Stimulated activated memory B cell treated with anti-CD40 and anti-IgM and Interleukin-4, amounts not matched to agents 10 μg/mL and 1 μg/mL and 100 μg/mL, for 72 hours (primary cell): ENCODE measurements at regions not wholly inside any gene's neighbourhood (a gene's known extent, or its start where the extent isn't known, plus 50 kb on each side); places are given as distances from the start of the nearest gene placed in this dataset.

ENCODE experiments used
- ATAC-seq: fragments of 150-1000 bp; cut with Tn5 transposase; 2 replicates; pipeline ENCODE4 v1.10.0; 2021
- H3K27ac Mint-ChIP-seq: one replicate; pipeline ENCODE4 v1.8.0; 2022; ENCODE audit warnings: mild to moderate bottlenecking, mixed read lengths
- H3K27me3 Mint-ChIP-seq: one replicate; pipeline ENCODE4 v1.8.0; 2022; ENCODE audit warnings: mixed read lengths
- H3K36me3 Mint-ChIP-seq: one replicate; pipeline ENCODE4 v1.8.0; 2022; ENCODE audit warnings: mixed read lengths
- H3K4me1 Mint-ChIP-seq: one replicate; pipeline ENCODE4 v1.8.0; 2022; ENCODE audit warnings: mixed read lengths
- H3K4me3 Mint-ChIP-seq: one replicate; pipeline ENCODE4 v1.8.0; 2022; ENCODE audit warnings: mild to moderate bottlenecking, moderate library complexity, mixed read lengths
- H3K9me3 Mint-ChIP-seq: one replicate; pipeline ENCODE4 v1.8.0; 2022; ENCODE audit warnings: mixed read lengths

DNA sequence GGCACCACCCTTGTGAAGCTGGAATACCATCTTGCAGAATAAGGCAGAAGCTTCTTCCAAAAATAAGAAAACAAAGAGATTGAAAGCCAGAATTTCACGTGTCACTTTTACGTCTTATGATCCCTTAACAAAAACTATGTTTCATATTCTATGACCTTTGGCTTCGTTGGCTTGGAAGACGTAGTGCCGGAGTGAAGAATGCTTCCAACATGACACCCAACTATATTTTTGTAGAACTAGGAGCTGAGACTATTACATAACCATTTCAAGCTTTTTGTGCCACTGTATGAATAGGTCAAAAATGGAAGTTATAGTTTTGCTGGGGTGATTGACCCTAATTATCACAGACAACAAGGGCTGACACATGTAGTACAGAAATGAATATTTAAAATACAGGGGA, 996.2 kb downstream of the ADGRL3 start:
- no peaks in the 10 kb centered on the region for H3K4me1 Mint-ChIP-seq
- no peak for ATAC-seq

DNA sequence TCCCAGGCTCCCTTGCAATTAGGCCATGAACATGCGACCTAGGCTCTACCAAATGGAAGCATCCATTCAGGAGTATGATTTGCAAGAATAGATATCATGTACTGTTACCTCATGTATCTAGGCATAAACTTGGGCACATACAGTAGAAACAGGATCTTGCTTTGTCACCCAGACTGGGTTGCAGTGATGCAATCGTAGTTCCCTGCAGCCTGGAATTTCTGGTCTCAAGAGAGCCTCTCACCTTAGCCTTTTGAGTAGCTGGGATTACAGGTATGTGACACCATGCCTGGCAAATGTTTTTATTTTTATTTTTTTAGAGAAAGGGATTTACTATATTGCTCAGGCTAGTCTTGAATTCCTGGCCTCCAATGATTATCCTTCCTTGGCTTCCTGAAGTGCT, 994.2 kb downstream of the ADGRL3 start:
- no peak for ATAC-seq
- no peak overlapping the region for H3K4me3 Mint-ChIP-seq
- no peaks in the 10 kb centered on the region for H3K27me3 Mint-ChIP-seq
- H3K27ac Mint-ChIP-seq: no peak overlapping the region
- H3K4me1 Mint-ChIP-seq: no peaks in the 10 kb centered on the region
- no peaks in the 10 kb centered on the region for H3K9me3 Mint-ChIP-seq
- no peaks in the 10 kb centered on the region for H3K36me3 Mint-ChIP-seq

More for the DNA sequence above, 996.2 kb downstream of the ADGRL3 start:
- Mint-ChIP-seq H3K27ac (no peak overlapping the region), H3K27me3 (no peaks in the 10 kb centered on the region), H3K9me3 (no peaks in the 10 kb centered on the region), H3K36me3 (no peaks in the 10 kb centered on the region), H3K4me3 (no peak overlapping the region)

DNA sequence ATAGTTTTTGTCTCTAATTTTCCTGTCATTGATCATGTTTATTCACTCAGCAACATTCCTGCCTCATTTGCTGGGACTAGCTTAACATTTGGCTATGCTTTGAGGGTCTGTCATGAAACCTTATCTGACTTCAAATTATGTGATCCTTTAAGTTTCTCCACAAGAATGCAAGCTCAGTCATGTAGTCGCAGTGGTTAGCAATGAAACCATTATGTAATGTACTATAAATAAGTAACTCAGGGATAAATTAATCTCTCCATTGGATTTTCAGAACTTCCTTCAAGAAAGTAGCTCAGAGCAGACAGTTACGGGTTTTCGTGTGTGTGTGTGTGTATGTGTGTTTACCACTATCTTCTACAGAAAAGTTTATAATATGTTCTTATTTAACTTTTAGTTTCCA, 993.6 kb downstream of the ADGRL3 start:
- Mint-ChIP-seq H3K4me3 (no peak overlapping the region), H3K36me3 (no peaks in the 10 kb centered on the region), H3K4me1 (no peaks in the 10 kb centered on the region)

DNA sequence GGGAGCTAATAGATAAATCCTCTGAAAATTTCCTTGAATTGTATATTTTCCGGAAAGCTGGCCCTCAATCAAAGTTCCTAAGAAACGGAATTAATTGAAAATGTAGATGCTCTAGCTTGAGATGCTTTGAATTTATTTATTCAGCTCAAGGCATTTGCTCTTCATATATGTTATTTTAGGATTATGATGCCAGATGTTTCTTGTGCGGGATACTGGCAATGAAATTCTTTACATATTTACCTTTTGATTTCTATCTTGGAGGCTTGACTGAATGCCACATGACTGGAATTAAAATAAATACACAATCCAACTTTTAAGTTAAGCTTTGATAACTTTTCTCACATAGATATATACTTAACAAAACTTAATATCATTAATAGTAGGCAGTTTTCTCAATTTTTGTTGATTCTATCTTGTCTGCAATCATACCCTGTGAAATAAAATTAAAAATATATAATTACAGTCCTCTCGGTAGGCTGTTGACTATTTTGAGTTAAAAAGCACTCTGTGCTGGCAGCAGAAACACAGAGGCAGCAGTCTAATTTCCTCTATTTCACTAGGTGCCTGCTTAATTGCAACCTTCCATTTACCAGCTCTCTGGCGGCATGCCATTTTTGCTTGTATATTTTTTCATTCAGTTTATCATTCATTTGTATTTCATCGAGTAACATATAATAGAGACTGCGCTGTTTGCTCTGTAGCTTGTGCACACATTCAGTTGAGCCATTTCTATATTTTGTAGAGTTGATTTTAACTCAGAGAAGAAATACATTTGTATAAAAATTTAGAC, 991.5 kb downstream of the ADGRL3 start:
- Mint-ChIP-seq H3K9me3 (peaks cover 3% of the 10 kb centered on the region), H3K27ac (no peak overlapping the region), H3K4me3 (no peak overlapping the region), H3K27me3 (no peaks in the 10 kb centered on the region), H3K36me3 (no peaks in the 10 kb centered on the region), H3K4me1 (no peaks in the 10 kb centered on the region)
- ATAC-seq: no peak

More for the DNA sequence above, 993.6 kb downstream of the ADGRL3 start:
- Mint-ChIP-seq H3K9me3 (no peaks in the 10 kb centered on the region), H3K27ac (no peak overlapping the region), H3K27me3 (no peaks in the 10 kb centered on the region)
- no peak for ATAC-seq

DNA sequence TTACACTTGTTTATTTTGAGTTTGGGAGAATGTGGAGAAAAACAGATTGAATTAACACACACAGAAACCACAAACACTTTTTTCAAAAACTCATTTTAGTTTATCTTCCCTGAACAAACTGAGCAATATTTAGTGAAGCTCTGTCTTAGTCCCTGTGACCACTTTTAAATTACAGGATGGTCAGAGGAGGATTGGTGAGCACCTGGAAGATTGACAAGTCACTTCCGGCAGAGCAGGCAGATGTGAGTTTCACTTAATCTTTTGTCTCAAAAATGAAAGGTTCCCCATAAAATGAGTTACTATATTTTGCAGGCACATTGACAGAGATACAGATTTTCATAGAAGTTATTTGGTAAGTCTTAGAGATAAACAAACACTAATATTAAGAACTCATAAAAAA, 970.1 kb downstream of the ADGRL3 start:
- Mint-ChIP-seq H3K27ac (no peak overlapping the region), H3K27me3 (no peaks in the 10 kb centered on the region), H3K4me3 (no peak overlapping the region), H3K4me1 (no peaks in the 10 kb centered on the region), H3K36me3 (no peaks in the 10 kb centered on the region), H3K9me3 (peaks cover 2% of the 10 kb centered on the region)
- no peak for ATAC-seq

DNA sequence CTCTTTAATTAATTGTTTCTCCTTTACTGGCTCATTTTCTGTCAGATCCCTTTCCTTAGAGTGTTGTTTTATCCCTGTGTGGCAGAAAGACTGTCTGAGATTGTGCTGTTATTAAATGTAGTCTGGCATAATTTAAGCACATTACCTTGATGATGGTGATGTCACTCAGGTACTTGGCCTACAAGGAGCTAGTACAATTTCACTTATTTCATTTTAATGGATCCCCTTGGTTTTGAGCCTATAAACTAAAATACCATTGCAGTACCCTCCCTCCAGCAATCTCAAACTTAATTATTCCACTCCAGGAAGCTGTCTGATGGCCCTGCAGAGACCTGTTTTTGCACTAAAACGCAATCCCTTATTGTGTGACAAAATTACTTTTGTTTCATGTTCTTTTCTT, 968.6 kb downstream of the ADGRL3 start:
- no peaks in the 10 kb centered on the region for H3K27me3 Mint-ChIP-seq
- H3K4me1 Mint-ChIP-seq: no peaks in the 10 kb centered on the region
- no peak overlapping the region for H3K27ac Mint-ChIP-seq
- no peak for ATAC-seq
- no peaks in the 10 kb centered on the region for H3K36me3 Mint-ChIP-seq
- H3K4me3 Mint-ChIP-seq: no peak overlapping the region
- peaks cover 2% of the 10 kb centered on the region for H3K9me3 Mint-ChIP-seq

DNA sequence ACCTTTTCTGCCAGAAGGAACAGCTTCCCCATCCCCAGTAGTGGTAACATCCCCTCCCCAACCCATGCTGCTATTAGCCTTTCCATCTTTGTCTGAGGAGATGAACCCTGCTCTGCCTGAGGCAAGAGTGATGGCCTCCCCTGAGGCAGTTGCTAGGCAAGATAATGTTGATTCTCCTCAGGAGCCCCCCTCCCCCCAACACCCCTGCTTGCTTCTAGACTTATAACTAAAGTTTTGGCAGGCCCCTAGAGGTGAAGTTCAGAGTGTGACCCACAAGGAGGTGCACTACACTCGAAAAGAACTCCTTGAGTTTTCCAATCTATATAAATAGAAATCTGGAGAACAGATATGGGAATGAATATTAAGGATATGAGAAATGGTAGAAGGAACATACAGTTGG, 962.5 kb downstream of the ADGRL3 start:
- Mint-ChIP-seq H3K4me3 (no peak overlapping the region), H3K4me1 (no peaks in the 10 kb centered on the region), H3K27me3 (no peaks in the 10 kb centered on the region), H3K36me3 (no peaks in the 10 kb centered on the region), H3K27ac (no peak overlapping the region), H3K9me3 (peaks cover 4% of the 10 kb centered on the region)
- ATAC-seq: no peak

DNA sequence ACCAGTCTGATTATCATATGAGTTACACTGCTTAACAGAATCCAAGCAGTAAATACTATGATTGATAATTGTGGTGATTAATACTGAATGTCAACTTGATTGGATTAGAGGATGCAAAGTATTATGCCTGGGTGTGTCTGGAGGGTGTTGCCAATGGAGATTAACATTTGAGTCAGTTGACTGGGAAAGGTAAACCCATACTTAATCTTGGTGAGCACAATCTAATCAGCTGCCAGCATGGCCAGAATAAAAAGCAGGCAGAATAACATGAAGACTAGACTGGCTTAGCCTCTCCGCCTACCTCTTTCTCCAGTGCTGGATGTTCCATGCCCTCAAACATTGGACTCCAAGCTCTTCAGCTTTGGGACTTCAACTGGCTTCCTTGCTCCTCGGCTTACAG, 961.3 kb downstream of the ADGRL3 start:
- Mint-ChIP-seq H3K4me1 (no peaks in the 10 kb centered on the region), H3K36me3 (no peaks in the 10 kb centered on the region), H3K27ac (no peak overlapping the region), H3K9me3 (peaks cover 4% of the 10 kb centered on the region), H3K4me3 (no peak overlapping the region), H3K27me3 (no peaks in the 10 kb centered on the region)
- no peak for ATAC-seq

DNA sequence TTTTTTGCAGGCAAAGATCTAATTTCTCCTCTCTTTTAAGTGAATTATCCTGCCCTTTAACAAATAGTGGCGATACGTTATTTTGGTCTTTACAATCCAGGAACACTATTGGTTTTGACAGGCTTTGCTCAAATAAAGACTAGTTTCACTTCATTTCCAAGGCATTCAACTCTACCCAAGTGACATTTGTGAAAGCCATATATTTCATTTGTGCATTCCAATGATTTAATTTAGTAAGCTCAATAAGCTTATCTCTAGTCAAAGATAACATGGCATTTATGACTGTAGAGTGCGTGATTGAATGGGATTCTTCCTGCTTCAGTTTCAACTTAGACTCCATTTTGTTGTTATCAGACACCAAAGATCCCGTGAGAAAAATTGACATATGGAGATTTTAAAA, 959.8 kb downstream of the ADGRL3 start:
- H3K4me3 Mint-ChIP-seq: no peak overlapping the region
- H3K9me3 Mint-ChIP-seq: peaks cover 4% of the 10 kb centered on the region
- H3K4me1 Mint-ChIP-seq: no peaks in the 10 kb centered on the region
- ATAC-seq: no peak
- no peaks in the 10 kb centered on the region for H3K27me3 Mint-ChIP-seq
- H3K27ac Mint-ChIP-seq: no peak overlapping the region
- no peaks in the 10 kb centered on the region for H3K36me3 Mint-ChIP-seq

DNA sequence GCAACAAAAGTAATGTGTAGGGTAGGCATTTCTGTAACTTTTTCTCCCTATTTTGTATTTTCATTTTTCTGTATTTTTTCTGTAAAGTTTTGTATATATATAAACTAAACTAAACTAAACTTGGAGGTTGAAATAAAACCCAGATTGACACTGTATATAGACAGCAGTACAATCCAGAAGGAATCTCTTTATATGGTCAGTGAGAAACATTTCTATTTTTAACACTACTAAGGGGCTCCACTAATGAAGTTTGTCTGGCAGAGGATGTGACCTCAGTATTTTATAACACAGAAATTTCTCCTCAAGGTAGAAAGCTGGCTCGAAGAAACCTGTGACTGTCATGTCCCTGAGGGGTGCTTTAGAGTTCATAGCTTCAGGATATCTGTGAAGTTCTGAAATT, 959.2 kb downstream of the ADGRL3 start:
- peaks cover 7% of the 10 kb centered on the region for H3K9me3 Mint-ChIP-seq
- no peak overlapping the region for H3K27ac Mint-ChIP-seq
- no peaks in the 10 kb centered on the region for H3K36me3 Mint-ChIP-seq
- H3K4me1 Mint-ChIP-seq: no peaks in the 10 kb centered on the region
- H3K4me3 Mint-ChIP-seq: no peak overlapping the region
- ATAC-seq: no peak
- no peaks in the 10 kb centered on the region for H3K27me3 Mint-ChIP-seq

DNA sequence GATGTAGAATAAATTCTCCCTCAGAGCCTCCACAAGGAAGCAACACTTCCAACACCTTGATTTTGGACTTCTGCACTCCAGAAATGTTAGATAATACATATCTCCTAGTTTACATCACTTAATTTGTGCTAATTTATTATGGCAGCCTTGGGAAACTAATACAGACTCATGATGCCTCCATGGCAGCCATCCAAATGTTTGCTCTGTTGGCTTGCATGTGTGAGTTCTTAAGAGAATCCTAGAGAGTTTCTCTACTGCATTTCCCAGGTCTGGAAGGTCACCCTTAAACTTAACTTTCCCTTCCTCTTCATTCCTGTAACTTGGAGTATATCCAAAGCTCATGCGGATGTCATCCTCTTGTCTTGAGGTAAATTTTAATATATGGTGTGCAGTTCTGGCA, 956.1 kb downstream of the ADGRL3 start:
- ATAC-seq: no peak
- H3K9me3 Mint-ChIP-seq: peaks cover 9% of the 10 kb centered on the region
- H3K27ac Mint-ChIP-seq: no peak overlapping the region
- no peaks in the 10 kb centered on the region for H3K27me3 Mint-ChIP-seq
- H3K4me1 Mint-ChIP-seq: no peaks in the 10 kb centered on the region
- H3K4me3 Mint-ChIP-seq: no peak overlapping the region
- H3K36me3 Mint-ChIP-seq: no peaks in the 10 kb centered on the region

DNA sequence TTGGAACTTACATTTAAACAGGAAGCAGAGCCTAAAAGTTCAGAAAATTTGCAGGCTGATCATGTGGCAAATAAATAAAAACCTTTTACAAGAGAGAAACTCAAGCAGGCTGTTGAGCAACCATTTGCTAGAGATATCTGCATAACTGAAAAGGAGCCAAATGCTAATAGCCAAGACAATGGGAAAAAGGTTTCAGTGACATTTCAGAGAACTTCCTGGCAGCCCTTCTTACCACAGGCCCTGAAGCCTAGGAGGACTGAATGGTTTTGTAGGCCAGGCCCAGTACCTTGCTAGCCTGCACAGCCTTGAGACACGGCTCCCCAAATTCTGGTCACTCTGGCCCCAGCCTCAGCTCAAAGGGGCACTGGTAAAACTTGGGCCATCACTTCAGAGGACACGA, 945.1 kb downstream of the ADGRL3 start:
- ATAC-seq: no peak
- Mint-ChIP-seq H3K27me3 (no peaks in the 10 kb centered on the region), H3K4me1 (no peaks in the 10 kb centered on the region), H3K27ac (no peak overlapping the region), H3K4me3 (no peak overlapping the region), H3K9me3 (peaks cover 8% of the 10 kb centered on the region), H3K36me3 (no peaks in the 10 kb centered on the region)

DNA sequence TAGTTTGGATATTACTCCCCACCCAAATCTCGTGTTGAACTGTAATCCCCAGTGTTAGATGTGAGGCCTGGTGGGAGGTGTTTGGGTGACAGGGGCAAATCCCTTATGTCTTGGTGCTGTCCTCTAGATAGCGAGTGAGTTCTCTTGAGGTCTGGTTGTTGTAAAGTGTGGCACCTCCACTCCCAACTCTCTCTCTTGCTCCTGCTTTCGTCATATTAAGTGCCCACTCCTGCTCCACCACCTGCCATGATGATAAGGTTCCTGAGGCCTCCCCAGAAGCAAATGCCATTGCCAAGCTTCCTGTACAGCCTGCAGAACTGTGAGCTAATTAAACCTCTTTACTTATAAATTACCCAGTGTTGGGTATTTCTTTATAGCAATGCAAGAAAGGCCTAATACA, 944.3 kb downstream of the ADGRL3 start:
- ATAC-seq: no peak
- Mint-ChIP-seq H3K9me3 (peaks cover 8% of the 10 kb centered on the region), H3K4me3 (no peak overlapping the region), H3K27ac (no peak overlapping the region), H3K36me3 (no peaks in the 10 kb centered on the region), H3K4me1 (no peaks in the 10 kb centered on the region), H3K27me3 (no peaks in the 10 kb centered on the region)

DNA sequence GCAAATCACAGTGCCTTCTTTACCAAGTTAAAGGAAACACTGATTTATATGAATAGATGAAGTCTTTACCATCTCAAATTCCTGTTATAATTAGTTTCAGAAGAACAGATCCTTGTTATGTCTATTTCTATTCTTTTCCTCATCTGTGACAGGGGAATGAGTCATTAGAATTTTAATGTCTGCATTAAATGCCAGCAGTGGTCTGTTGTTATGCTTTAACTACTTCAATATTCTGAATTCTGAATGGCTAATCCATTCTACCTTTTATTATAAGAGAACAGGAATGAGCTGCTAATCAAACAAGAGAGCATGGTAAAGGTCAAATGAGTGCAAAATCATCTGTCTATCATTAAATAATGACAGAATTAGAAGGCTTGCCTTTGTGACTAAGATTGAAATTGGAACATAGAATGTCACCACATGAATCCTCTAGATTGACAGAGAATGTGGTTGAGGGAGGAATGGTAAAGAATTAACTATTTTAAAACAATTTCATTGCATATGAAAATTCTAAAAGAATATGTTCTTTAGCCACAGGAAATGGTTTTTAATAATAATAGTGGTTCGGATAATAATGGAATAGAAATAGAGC, 935.5 kb downstream of the ADGRL3 start:
- no peaks in the 10 kb centered on the region for H3K4me1 Mint-ChIP-seq
- H3K9me3 Mint-ChIP-seq: peaks cover 14% of the 10 kb centered on the region
- no peaks in the 10 kb centered on the region for H3K36me3 Mint-ChIP-seq
- no peak overlapping the region for H3K27ac Mint-ChIP-seq
- H3K4me3 Mint-ChIP-seq: no peak overlapping the region
- no peak for ATAC-seq
- no peaks in the 10 kb centered on the region for H3K27me3 Mint-ChIP-seq

DNA sequence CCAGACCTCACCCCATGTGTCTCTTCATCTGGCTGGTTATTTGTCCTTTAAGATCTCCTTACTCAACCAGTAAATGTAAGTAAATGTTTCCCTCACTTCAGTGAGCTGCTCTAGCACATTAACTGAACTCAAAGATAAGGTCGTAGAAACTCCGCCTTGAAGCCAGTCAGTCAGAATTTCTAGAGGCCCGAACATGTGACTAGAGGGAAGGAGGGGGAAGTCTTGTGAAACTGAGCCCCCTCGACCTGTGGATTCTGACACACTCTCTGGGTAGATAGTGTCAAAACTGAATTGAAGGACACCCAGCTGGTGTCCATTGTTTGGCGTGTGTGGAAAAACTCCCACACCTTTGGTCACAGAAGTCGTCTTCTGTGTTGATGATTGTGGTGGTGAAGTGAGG, 933.9 kb downstream of the ADGRL3 start:
- H3K36me3 Mint-ChIP-seq: no peaks in the 10 kb centered on the region
- no peak overlapping the region for H3K27ac Mint-ChIP-seq
- H3K27me3 Mint-ChIP-seq: no peaks in the 10 kb centered on the region
- no peak for ATAC-seq
- H3K4me1 Mint-ChIP-seq: no peaks in the 10 kb centered on the region
- H3K9me3 Mint-ChIP-seq: peaks cover 16% of the 10 kb centered on the region
- H3K4me3 Mint-ChIP-seq: no peak overlapping the region

DNA sequence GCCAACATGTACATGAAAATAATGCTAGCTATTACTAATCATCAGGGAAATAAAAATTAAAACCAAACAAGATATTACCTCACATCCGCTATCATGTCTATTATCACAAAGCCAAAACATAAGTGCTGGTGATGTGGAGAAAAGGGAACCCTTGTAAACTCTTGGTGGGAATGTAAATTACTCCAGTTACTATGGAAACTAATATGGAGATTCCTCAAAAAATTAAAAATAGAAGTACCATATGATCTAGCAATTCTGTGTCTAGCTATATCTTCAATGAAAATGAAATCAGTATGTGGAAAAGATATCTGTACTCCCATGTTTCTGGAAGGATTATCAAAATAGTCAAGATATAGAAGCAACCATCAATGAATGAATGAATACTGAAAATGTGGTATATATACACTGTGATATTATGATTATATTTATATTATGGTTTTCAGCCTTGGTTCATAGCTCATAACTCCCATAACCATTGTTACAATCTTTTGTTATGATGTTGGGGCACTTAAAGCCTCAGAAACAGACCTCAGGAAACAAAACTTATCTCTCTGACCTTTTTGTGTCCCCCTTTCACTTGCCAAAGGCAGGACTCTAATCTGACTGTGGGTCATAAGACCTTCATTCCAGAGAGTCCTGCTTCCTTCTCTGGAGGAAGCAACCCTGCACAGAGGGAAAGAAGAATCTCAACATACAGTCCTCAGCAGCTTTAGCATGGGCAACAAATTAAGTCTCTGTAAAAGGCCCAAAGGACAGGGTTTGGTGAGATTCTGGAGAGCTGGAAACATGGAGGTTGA, 933.2 kb downstream of the ADGRL3 start:
- ATAC-seq: no peak
- Mint-ChIP-seq H3K9me3 (peaks cover 16% of the 10 kb centered on the region), H3K36me3 (no peaks in the 10 kb centered on the region), H3K27me3 (no peaks in the 10 kb centered on the region), H3K27ac (no peak overlapping the region), H3K4me1 (no peaks in the 10 kb centered on the region), H3K4me3 (no peak overlapping the region)
